ENCODE measurements at regions not wholly inside any gene's neighbourhood (a gene's known extent, or its start where the extent isn't known, plus 50 kb on each side); places are given as distances from the start of the nearest gene placed in this dataset.
"Not testable (repeated sequence)": the region's sequence is repeated elsewhere in the genome, so short reads cannot be mapped to it uniquely, and the experiment has no call there.

DNA sequence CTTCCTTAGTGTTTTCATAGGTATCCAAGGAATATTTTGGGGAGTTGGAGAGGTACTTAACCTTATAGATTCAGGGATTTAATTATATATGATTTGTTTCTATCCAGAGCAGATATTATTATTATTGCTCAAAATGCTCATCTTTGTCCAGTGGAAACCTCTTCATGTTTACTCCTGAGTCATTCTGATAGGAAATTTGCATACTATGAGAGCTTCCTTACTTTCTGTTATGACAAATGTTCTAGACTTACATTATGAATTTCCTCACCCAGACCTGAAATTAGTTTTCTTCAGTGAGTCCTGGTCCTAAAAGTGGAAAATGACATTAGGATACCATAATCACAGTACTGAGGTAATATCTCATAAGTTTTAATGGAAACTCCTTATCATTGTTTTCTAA lies 57.5 kb upstream of the PLPPR5 start:
- TF ChIP-seq EP300 (IDR thresholded peaks at IDR 0.05) (no peak), POLR2A (IDR thresholded peaks at IDR 0.05) (no peak), POLR2AphosphoS5 (IDR thresholded peaks at IDR 0.05) (no peak)
- TF ChIP-seq, protein P1, sequence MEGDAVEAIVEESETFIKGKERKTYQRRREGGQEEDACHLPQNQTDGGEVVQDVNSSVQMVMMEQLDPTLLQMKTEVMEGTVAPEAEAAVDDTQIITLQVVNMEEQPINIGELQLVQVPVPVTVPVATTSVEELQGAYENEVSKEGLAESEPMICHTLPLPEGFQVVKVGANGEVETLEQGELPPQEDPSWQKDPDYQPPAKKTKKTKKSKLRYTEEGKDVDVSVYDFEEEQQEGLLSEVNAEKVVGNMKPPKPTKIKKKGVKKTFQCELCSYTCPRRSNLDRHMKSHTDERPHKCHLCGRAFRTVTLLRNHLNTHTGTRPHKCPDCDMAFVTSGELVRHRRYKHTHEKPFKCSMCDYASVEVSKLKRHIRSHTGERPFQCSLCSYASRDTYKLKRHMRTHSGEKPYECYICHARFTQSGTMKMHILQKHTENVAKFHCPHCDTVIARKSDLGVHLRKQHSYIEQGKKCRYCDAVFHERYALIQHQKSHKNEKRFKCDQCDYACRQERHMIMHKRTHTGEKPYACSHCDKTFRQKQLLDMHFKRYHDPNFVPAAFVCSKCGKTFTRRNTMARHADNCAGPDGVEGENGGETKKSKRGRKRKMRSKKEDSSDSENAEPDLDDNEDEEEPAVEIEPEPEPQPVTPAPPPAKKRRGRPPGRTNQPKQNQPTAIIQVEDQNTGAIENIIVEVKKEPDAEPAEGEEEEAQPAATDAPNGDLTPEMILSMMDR (IDR thresholded peaks at IDR 0.05): no peak
- Histone ChIP-seq H3K27ac (no peak overlapping the region), H3K27me3 (no peaks in the 10 kb centered on the region), H3K4me1 (no peaks in the 10 kb centered on the region), H3K9me3 (no peaks in the 10 kb centered on the region), H3K4me3 (no peak overlapping the region), H3K36me3 (no peaks in the 10 kb centered on the region)
- DNase-seq: no peak
- intact Hi-C loops (cut with DNase I): no loop called here

DNA sequence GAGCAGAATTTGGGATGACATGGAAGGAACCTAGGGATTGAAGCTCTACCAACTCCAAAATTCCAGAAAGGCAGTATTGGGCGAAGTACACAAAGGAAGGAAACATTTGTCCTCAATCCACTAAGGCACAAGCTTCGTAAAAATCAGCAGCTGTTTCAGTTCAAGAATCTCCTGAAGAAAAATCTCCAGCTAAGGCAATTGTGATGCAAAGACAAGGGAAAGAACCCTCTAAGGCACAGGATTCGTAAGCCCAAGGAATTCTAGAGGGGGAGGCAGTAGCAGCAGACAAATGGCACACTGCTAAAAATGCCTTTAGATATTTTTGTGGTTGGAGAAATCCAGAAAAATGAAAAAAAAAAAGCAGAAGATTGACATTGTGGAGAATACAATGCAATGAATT lies 64.5 kb upstream of the PLPPR5 start:
- Histone ChIP-seq H3K27me3 (no peaks in the 10 kb centered on the region), H3K4me1 (no peaks in the 10 kb centered on the region), H3K4me3 (no peak overlapping the region), H3K27ac (no peak overlapping the region), H3K36me3 (no peaks in the 10 kb centered on the region), H3K9me3 (no peaks in the 10 kb centered on the region)
- intact Hi-C loops (cut with DNase I): no loop called here
- TF ChIP-seq EP300 (IDR thresholded peaks at IDR 0.05) (no peak), POLR2AphosphoS5 (IDR thresholded peaks at IDR 0.05) (no peak), POLR2A (IDR thresholded peaks at IDR 0.05) (no peak)
- TF ChIP-seq, protein P1 (IDR thresholded peaks at IDR 0.05): no peak
- 69 to 71% methylated on average over 3 of the region's 3 CpGs for WGBS, 2 donors
- no peak for DNase-seq

DNA sequence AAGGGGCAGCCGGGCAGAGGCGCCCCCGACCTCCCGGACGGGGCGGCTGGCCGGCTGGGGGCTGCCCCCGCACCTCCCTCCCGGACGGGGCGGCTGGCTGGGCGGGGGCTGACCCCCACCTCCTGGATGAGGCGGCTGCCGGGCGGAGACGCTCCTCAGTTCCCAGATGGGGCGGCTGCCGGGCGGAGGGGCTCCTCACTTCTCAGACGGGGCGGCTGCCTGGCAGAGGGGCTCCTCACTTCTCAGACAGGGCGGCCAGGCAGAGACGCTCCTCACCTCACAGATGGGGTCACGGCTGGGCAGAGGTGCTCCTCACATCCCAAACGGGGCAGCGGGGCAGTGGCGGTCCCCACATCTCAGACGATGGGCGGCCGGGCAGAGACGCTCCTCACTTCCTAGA lies 73.9 kb upstream of the PLPPR5 start:
- H3K27me3 ChIP-seq; intact Hi-C loops (cut with DNase I); H3K4me1 ChIP-seq; H3K4me3 ChIP-seq; H3K36me3 ChIP-seq; DNase-seq; H3K27ac ChIP-seq; H3K9me3 ChIP-seq: not testable (repeated sequence)
- WGBS, 2 donors: 94 to 97% methylated on average over 31 of the region's 31 CpGs

DNA sequence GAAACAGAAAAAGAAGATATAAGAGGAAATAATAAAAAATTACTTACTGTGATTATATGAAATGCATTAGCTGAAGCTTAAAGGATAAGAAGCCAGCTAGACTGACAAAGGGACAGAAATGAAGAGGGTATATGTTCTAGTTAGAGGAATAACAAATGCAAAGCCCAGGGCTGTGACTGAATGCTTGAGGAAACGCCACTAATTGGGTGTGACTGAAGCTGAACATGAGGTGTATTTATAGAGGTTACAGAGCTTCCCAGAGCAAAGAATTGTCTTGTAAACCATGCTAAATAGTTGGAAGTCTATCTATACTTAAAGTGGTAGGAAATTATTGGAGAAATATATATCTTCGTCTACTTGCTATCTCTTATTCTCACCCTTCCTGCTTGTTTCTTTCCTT lies 77.7 kb upstream of the PLPPR5 start:
- H3K9me3 ChIP-seq: peaks cover 0 to 2% (median under 1%) of the 10 kb centered on the region in 4 donors
- H3K27ac ChIP-seq: no peak overlapping the region
- H3K4me1 ChIP-seq: no peaks in the 10 kb centered on the region
- TF ChIP-seq, protein P1 (IDR thresholded peaks at IDR 0.05): no peak
- H3K4me3 ChIP-seq: no peak overlapping the region
- 33 to 61% methylated on average over 2 of the region's 2 CpGs for WGBS, 2 donors
- no peaks in the 10 kb centered on the region for H3K36me3 ChIP-seq
- no peak for DNase-seq
- no peaks in the 10 kb centered on the region for H3K27me3 ChIP-seq
- intact Hi-C loops (cut with DNase I): no loop called here

DNA sequence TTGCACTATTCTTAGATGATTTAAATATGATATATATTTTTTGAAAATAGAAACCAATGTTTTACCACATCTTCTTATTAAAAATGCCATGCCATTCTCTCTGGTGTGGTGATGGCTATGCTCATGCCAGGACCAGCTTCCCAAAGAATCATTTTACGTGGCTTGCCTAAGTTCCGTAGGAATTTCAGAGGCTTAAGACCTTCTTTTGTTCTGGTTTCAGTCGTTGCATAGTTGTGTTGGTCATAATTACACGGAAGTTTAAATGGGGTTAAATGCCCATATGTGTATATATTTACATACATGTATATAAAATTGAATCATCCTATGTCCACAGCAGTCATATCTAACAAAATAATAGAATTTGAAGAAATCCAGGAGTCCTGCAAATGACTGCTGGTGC lies 78.7 kb upstream of the PLPPR5 start:
- DNase-seq: no peak
- WGBS, 2 donors: 67 to 69% methylated on average over 4 of the region's 4 CpGs
- Histone ChIP-seq H3K27ac (no peak overlapping the region), H3K36me3 (no peaks in the 10 kb centered on the region), H3K27me3 (no peaks in the 10 kb centered on the region), H3K4me1 (no peaks in the 10 kb centered on the region), H3K9me3 (no peaks in the 10 kb centered on the region), H3K4me3 (no peak overlapping the region)
- TF ChIP-seq, protein P1 (IDR thresholded peaks at IDR 0.05): no peak
- TF ChIP-seq POLR2A (IDR thresholded peaks at IDR 0.05): no peak
- TF ChIP-seq POLR2AphosphoS5 (IDR thresholded peaks at IDR 0.05): no peak
- no peak for TF ChIP-seq EP300 (IDR thresholded peaks at IDR 0.05)
- intact Hi-C loops (cut with DNase I): no loop called here

Data from sigmoid colon (tissue), 6 donors.